NCI-H82 treated with DMSO at 0.1 percent for 48 hours (cell line): ENCODE measurements at regions not wholly inside any gene's neighbourhood (a gene's known extent, or its start where the extent isn't known, plus 50 kb on each side); places are given as distances from the start of the nearest gene placed in this dataset.
A peak's percentile ranks its signal among the peaks of the same experiment; 100 is the strongest.

Experiments used
- DNase-seq: peaks from one replicate; lab custom pipeline; 2025; ENCODE audit not compliant: unreplicated experiment; lab: John Stamatoyannopoulos, UW

GRCh38 chr1:184218458-184219075, 167.0 kb downstream of the TSEN15 start:
- DNase-seq = no peak

- no peak for DNase-seq
Measured at GRCh38 chr1:184219414-184219813, 167.4 kb upstream of the C1orf21 start.

GRCh38 chr1:184219883-184220282, 166.9 kb upstream of the C1orf21 start:
- DNase-seq = no peak

- no peak for DNase-seq
Measured at GRCh38 chr1:184221087-184221486, 165.7 kb upstream of the C1orf21 start.

GRCh38 chr1:184222652-184223052, 164.2 kb upstream of the C1orf21 start:
- DNase-seq = peak; percentile 21

- DNase-seq = no peak
Measured at GRCh38 chr1:184223216-184223615, 163.6 kb upstream of the C1orf21 start.

- no peak for DNase-seq
Measured at GRCh38 chr1:184225283-184226099, 161.3 kb upstream of the C1orf21 start.

GRCh38 chr1:184226100-184226487, 160.7 kb upstream of the C1orf21 start:
- no peak for DNase-seq

- DNase-seq = no peak
Measured at GRCh38 chr1:184228558-184228957, 158.3 kb upstream of the C1orf21 start.

- no peak for DNase-seq
Measured at GRCh38 chr1:184237588-184237987, 149.2 kb upstream of the C1orf21 start.

- DNase-seq = no peak
Measured at GRCh38 chr1:184241446-184241845, 145.4 kb upstream of the C1orf21 start.

GRCh38 chr1:184242507-184242943, 144.3 kb upstream of the C1orf21 start:
- DNase-seq = peak; percentile 99

GRCh38 chr1:184244962-184245361, 141.9 kb upstream of the C1orf21 start:
- no peak for DNase-seq

- no peak for DNase-seq
Measured at GRCh38 chr1:184247671-184248070, 139.2 kb upstream of the C1orf21 start.

GRCh38 chr1:184253921-184254320, 132.9 kb upstream of the C1orf21 start:
- DNase-seq = no peak

GRCh38 chr1:184254849-184255248, 132.0 kb upstream of the C1orf21 start:
- DNase-seq = peak; percentile 95

- no peak for DNase-seq
Measured at GRCh38 chr1:184255560-184255959, 131.3 kb upstream of the C1orf21 start.

GRCh38 chr1:184257873-184258272, 129.0 kb upstream of the C1orf21 start:
- no peak for DNase-seq

- no peak for DNase-seq
Measured at GRCh38 chr1:184258525-184258924, 128.3 kb upstream of the C1orf21 start.

- DNase-seq = no peak
Measured at GRCh38 chr1:184260382-184260781, 126.4 kb upstream of the C1orf21 start.

GRCh38 chr1:184262109-184262508, 124.7 kb upstream of the C1orf21 start:
- DNase-seq = no peak

- DNase-seq = no peak
Measured at GRCh38 chr1:184267747-184268146, 119.1 kb upstream of the C1orf21 start.

GRCh38 chr1:184270556-184270955, 116.3 kb upstream of the C1orf21 start:
- no peak for DNase-seq
